ENCODE measurements at regions not wholly inside any gene's neighbourhood (a gene's known extent, or its start where the extent isn't known, plus 50 kb on each side); places are given as distances from the start of the nearest gene placed in this dataset.

DNA sequence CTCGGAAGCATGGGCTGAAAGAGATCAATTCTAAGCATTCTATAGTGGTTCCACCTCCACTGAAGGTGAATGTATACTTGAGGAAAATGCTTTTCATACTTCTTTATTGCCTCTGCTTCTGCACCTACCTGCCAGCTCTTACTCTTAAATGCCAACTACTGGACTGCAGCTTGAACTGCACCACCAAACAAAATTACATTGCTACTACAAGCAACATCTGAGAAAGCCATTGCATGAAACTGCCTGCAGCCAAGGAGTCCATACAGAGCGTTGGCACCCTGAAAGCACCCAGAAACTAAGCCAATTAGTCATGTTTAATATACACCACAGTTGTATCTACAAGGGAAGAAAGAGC lies 440.9 kb downstream of the BTBD3 start:
- H3K36me3 Mint-ChIP-seq: no peaks in the 10 kb centered on the region
- peaks cover 0 to 9% of the 10 kb centered on the region in 2 donors for H3K4me1 Mint-ChIP-seq
- H3K27ac Mint-ChIP-seq: no peak overlapping the region
- H3K4me3 Mint-ChIP-seq: no peak overlapping the region
- ATAC-seq (replicated peaks): no peak
- no peaks in the 10 kb centered on the region for H3K27me3 Mint-ChIP-seq
- DNase-seq: no peak
- peaks cover 4 to 11% of the 10 kb centered on the region in 2 donors for H3K9me3 Mint-ChIP-seq

DNA sequence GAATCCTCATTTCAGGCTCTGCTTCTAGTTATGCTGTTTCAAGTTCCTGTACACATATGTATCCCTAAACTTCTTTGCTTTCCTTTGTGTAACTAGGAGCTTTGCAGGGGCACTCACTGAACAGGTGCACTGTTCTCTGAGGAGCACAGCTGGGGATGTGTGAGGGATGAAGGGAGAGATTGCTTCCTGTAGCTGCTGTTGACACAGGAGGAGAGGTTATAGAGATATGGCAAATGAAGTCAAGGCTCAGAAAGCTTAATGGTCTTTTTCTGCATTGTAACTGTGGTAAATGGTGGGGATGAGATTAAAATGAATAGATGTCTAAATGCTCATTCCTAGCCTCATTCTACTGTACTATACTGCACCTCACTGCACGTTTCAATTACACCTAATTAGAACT lies 454.3 kb downstream of the BTBD3 start:
- no peaks in the 10 kb centered on the region for H3K36me3 Mint-ChIP-seq
- no peak overlapping the region for H3K4me3 Mint-ChIP-seq
- peaks cover 4% of the 10 kb centered on the region in 2 donors for H3K9me3 Mint-ChIP-seq
- ATAC-seq (replicated peaks): no peak
- H3K4me1 Mint-ChIP-seq: no peaks in the 10 kb centered on the region
- no peak overlapping the region for H3K27ac Mint-ChIP-seq
- no peak for DNase-seq
- no peaks in the 10 kb centered on the region for H3K27me3 Mint-ChIP-seq

- Mint-ChIP-seq H3K27ac (no peak overlapping the region), H3K36me3 (no peaks in the 10 kb centered on the region), H3K27me3 (no peaks in the 10 kb centered on the region), H3K9me3 (peaks cover 4% of the 10 kb centered on the region in 2 donors), H3K4me1 (no peaks in the 10 kb centered on the region), H3K4me3 (no peak overlapping the region)
- no peak for ATAC-seq (replicated peaks)
- no peak for DNase-seq
Measured at GRCh38 chr20:12372557-12372956, 454.9 kb downstream of the BTBD3 start.

- ATAC-seq (replicated peaks): no peak
- Mint-ChIP-seq H3K4me1 (no peaks in the 10 kb centered on the region), H3K9me3 (peaks cover 0 to 1% of the 10 kb centered on the region in 2 donors), H3K36me3 (no peaks in the 10 kb centered on the region), H3K27me3 (no peaks in the 10 kb centered on the region), H3K27ac (no peak overlapping the region), H3K4me3 (no peak overlapping the region)
- DNase-seq: no peak
Measured at GRCh38 chr20:12375967-12376366, 458.3 kb downstream of the BTBD3 start.

DNA sequence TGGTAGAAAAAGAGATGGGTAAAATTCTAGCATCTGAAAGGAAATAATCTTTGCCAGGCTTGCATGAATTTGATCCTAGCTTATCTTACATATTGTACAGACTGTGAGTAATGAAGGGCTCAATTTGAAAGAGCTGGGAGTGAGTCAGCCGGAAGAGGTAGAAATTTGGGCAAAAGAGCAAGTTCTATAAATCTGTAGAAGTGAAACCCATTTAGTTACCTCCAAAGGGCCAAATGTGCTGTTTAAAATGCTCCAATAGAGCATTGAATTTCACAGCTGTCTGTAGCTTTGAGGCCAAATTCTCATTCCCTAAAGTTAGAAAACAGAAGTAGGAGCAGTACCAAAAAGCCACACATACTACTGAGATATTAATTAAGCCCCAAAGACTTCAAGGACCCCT lies 466.1 kb downstream of the BTBD3 start:
- no peak for DNase-seq
- Mint-ChIP-seq H3K9me3 (peaks cover 0 to 1% of the 10 kb centered on the region in 2 donors), H3K4me1 (no peaks in the 10 kb centered on the region), H3K27ac (no peak overlapping the region), H3K36me3 (no peaks in the 10 kb centered on the region), H3K27me3 (no peaks in the 10 kb centered on the region), H3K4me3 (no peak overlapping the region)
- peak in 1 of 2 donors; percentile 34 for ATAC-seq (replicated peaks)

GRCh38 chr20:12386821-12387220 lies 469.1 kb downstream of the BTBD3 start:
- peaks cover 1 to 3% of the 10 kb centered on the region in 2 donors for H3K9me3 Mint-ChIP-seq
- no peak for DNase-seq
- no peaks in the 10 kb centered on the region for H3K4me1 Mint-ChIP-seq
- no peaks in the 10 kb centered on the region for H3K27me3 Mint-ChIP-seq
- no peak overlapping the region for H3K4me3 Mint-ChIP-seq
- no peaks in the 10 kb centered on the region for H3K36me3 Mint-ChIP-seq
- H3K27ac Mint-ChIP-seq: no peak overlapping the region
- ATAC-seq (replicated peaks): no peak

DNA sequence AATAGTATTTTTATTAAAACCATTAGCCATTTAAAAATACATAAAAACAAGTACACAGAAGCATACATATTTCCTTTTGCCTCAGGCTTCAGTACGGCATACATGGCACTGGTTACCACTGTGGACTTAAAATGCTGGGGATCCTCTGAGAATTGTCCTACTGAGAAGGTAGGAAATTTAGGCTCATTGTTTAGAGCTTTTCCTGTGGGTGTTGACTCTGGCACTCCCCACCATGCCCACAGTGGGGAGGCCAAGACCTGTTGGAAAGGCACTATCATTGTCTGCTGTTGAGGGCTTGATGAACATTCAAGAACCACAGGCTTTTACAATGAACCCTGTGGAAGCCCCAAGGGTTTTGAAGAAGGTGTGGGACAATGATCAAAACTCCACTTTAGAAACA lies 473.4 kb downstream of the BTBD3 start:
- Mint-ChIP-seq H3K9me3 (peaks cover 0 to 3% of the 10 kb centered on the region in 2 donors), H3K4me3 (no peak overlapping the region), H3K4me1 (no peaks in the 10 kb centered on the region), H3K27me3 (no peaks in the 10 kb centered on the region), H3K27ac (no peak overlapping the region), H3K36me3 (no peaks in the 10 kb centered on the region)
- ATAC-seq (replicated peaks) (no peak), DNase-seq (no peak)

GRCh38 chr20:12394786-12395185 lies 477.1 kb downstream of the BTBD3 start:
- DNase-seq (no peak), ATAC-seq (replicated peaks) (no peak)
- Mint-ChIP-seq H3K9me3 (peaks cover 2 to 6% of the 10 kb centered on the region in 2 donors), H3K27ac (no peak overlapping the region), H3K36me3 (no peaks in the 10 kb centered on the region), H3K4me1 (no peaks in the 10 kb centered on the region), H3K4me3 (no peak overlapping the region), H3K27me3 (no peaks in the 10 kb centered on the region)

DNA sequence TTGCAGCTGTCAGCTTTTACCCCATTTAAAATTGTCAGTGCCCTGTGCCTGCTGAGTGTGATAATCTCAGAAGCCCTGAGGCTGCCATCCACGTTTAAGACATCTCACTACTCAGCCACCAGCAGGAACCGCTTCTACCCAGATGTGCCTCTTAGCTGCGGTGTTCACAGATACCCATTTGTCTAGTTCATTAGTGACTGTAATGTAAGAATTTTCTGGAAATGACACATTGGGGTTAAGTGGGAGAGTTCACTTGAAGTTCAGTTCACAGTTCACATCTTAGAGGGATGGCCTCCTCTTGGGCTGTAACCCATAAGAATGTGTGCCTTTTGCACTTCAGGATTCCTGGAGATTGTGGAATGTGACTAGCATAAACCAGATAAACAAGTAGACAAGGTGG lies 477.7 kb downstream of the BTBD3 start:
- Mint-ChIP-seq H3K4me3 (no peak overlapping the region), H3K9me3 (peaks cover 2 to 6% of the 10 kb centered on the region in 2 donors), H3K36me3 (no peaks in the 10 kb centered on the region), H3K27me3 (no peaks in the 10 kb centered on the region), H3K4me1 (no peaks in the 10 kb centered on the region), H3K27ac (no peak overlapping the region)
- no peak for DNase-seq
- no peak for ATAC-seq (replicated peaks)

DNA sequence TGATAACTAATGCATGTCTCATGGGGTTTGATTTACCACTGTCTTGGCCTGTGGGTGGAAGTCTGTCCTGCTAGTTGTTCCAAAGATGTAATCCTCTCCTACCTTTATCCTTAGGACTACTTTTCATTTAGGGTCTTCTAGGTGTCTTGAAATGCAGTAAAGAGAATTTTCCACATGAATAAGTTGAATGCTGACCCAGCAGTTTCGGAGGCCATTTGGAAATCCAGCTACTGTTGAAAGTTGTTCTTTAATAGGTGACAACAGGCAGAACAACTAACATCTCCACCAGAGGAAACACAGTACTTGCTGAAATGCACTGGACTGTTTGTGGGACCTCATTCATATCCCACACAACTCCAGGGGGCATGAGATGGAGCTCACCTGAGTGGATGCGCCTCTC lies 478.1 kb downstream of the BTBD3 start:
- no peak overlapping the region for H3K27ac Mint-ChIP-seq

DNA sequence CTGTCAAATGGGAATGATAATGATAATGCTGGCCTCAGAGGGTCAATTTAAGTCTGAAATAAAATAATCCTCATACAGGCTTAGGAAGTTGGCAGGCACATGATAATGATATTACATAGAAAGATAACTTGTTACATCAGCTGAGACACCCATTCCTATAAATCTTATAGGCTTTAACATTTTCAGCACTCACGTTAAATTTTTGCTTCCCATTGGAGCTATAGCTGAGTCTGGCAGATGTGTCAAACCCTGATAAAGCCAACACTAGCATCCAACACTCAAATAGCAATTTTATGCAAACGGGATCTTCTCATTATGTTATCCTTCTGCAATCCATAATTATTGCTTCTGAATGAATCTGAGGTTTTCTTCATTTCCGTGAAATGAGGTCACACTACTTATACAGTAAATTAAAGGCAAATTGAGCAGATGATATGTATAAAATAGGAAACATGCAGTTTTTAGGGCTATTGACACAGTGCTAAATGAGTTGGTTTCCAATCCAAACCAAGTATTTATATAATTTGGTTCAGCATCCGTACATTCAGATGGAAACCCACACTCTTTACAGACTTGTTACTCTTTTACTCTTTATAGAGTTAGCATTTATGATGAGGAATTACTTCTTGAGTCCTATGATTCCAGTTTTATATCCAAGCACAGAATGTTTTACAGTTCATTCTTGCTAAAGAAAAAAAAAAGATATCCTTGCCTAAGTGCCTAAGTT lies 481.6 kb downstream of the BTBD3 start:
- ATAC-seq (replicated peaks): no peak
- H3K36me3 Mint-ChIP-seq: no peaks in the 10 kb centered on the region
- no peaks in the 10 kb centered on the region for H3K4me1 Mint-ChIP-seq
- no peak overlapping the region for H3K4me3 Mint-ChIP-seq
- H3K27ac Mint-ChIP-seq: no peak overlapping the region
- no peak for DNase-seq
- H3K27me3 Mint-ChIP-seq: no peaks in the 10 kb centered on the region
- H3K9me3 Mint-ChIP-seq: peaks cover 6 to 10% of the 10 kb centered on the region in 2 donors

More for the DNA sequence above, 478.1 kb downstream of the BTBD3 start:
- peaks cover 2 to 6% of the 10 kb centered on the region in 2 donors for H3K9me3 Mint-ChIP-seq
- no peaks in the 10 kb centered on the region for H3K27me3 Mint-ChIP-seq
- H3K4me1 Mint-ChIP-seq: no peaks in the 10 kb centered on the region
- no peak overlapping the region for H3K4me3 Mint-ChIP-seq
- H3K36me3 Mint-ChIP-seq: no peaks in the 10 kb centered on the region
- ATAC-seq (replicated peaks) (no peak), DNase-seq (no peak)

DNA sequence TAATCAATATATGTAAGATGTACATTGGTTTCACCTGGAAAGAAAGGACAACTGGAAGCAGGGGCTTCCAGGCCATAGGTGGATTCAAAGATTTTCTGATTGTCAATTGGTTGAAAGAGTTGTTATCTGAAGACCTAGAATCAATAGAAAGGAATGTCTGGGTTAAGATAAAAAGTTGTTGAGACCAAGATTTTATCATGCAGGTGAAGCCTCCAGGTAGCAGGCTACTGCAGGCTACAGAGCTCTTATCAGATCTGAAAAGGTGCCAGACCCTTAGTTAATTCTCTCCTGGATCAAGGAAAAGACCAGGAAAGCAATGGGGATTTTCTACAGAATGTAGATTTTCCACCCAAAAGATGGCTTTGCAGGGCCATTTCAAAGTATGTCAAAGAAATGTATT lies 487.2 kb downstream of the BTBD3 start:
- ATAC-seq (replicated peaks) (no peak), DNase-seq (no peak)
- H3K9me3 Mint-ChIP-seq: peaks cover 8 to 19% of the 10 kb centered on the region in 2 donors
- H3K27ac Mint-ChIP-seq: no peak overlapping the region
- H3K4me1 Mint-ChIP-seq: no peaks in the 10 kb centered on the region
- no peak overlapping the region for H3K4me3 Mint-ChIP-seq
- no peaks in the 10 kb centered on the region for H3K36me3 Mint-ChIP-seq
- no peaks in the 10 kb centered on the region for H3K27me3 Mint-ChIP-seq

- H3K27ac Mint-ChIP-seq: no peak overlapping the region
- H3K36me3 Mint-ChIP-seq: no peaks in the 10 kb centered on the region
- no peaks in the 10 kb centered on the region for H3K4me1 Mint-ChIP-seq
- H3K4me3 Mint-ChIP-seq: no peak overlapping the region
- H3K27me3 Mint-ChIP-seq: no peaks in the 10 kb centered on the region
- ATAC-seq (replicated peaks) (no peak), DNase-seq (no peak)
- H3K9me3 Mint-ChIP-seq: peaks cover 9 to 22% of the 10 kb centered on the region in 2 donors
Measured at GRCh38 chr20:12406978-12407377, 489.3 kb downstream of the BTBD3 start.

GRCh38 chr20:12409501-12409900 lies 491.8 kb downstream of the BTBD3 start:
- no peaks in the 10 kb centered on the region for H3K27me3 Mint-ChIP-seq
- no peaks in the 10 kb centered on the region for H3K36me3 Mint-ChIP-seq
- H3K27ac Mint-ChIP-seq: no peak overlapping the region
- H3K9me3 Mint-ChIP-seq: peaks cover 8 to 22% of the 10 kb centered on the region in 2 donors
- no peak overlapping the region for H3K4me3 Mint-ChIP-seq
- no peaks in the 10 kb centered on the region for H3K4me1 Mint-ChIP-seq
- DNase-seq: no peak
- ATAC-seq (replicated peaks): no peak

- no peaks in the 10 kb centered on the region for H3K36me3 Mint-ChIP-seq
- peak in 1 of 2 donors; percentile 31 for ATAC-seq (replicated peaks)
- no peak overlapping the region for H3K27ac Mint-ChIP-seq
- H3K27me3 Mint-ChIP-seq: no peaks in the 10 kb centered on the region
- DNase-seq: no peak
- H3K9me3 Mint-ChIP-seq: peaks cover 8 to 23% of the 10 kb centered on the region in 2 donors
- H3K4me3 Mint-ChIP-seq: no peak overlapping the region
- H3K4me1 Mint-ChIP-seq: no peaks in the 10 kb centered on the region
Measured at GRCh38 chr20:12410783-12411182, 493.1 kb downstream of the BTBD3 start.
